ENCODE measurements at regions not wholly inside any gene's neighbourhood (a gene's known extent, or its start where the extent isn't known, plus 50 kb on each side); places are given as distances from the start of the nearest gene placed in this dataset.

- no peak for DNase-seq (ENCODE audit: low read depth)
These were observed 1620.6 kb upstream of the MIR17HG start for GRCh38 chr13:89726690-89727435.

GRCh38 chr13:89733829-89734228, 1613.7 kb upstream of the MIR17HG start:
- DNase-seq (ENCODE audit: low read depth), result no peak

GRCh38 chr13:89737051-89737450, 1610.4 kb upstream of the MIR17HG start:
- DNase-seq (ENCODE audit: low read depth), result no peak

- no peak for DNase-seq (ENCODE audit: low read depth)
These were observed 1609.4 kb upstream of the MIR17HG start for GRCh38 chr13:89738072-89738471.

GRCh38 chr13:89740994-89741685, 1606.3 kb upstream of the MIR17HG start:
- no peak for DNase-seq (ENCODE audit: low read depth)

- DNase-seq (ENCODE audit: low read depth), result no peak
These were observed 1600.9 kb upstream of the MIR17HG start for GRCh38 chr13:89746554-89746953.

- DNase-seq (ENCODE audit: low read depth), result no peak
These were observed 1598.8 kb upstream of the MIR17HG start for GRCh38 chr13:89748716-89749115.

- DNase-seq (ENCODE audit: low read depth), result no peak
These were observed 1597.6 kb upstream of the MIR17HG start for GRCh38 chr13:89749888-89750287.

- no peak for DNase-seq (ENCODE audit: low read depth)
These were observed 1597.1 kb upstream of the MIR17HG start for GRCh38 chr13:89750371-89750770.

- no peak for DNase-seq (ENCODE audit: low read depth)
These were observed 1596.0 kb upstream of the MIR17HG start for GRCh38 chr13:89751432-89751930.

GRCh38 chr13:89752394-89752793, 1595.1 kb upstream of the MIR17HG start:
- DNase-seq (ENCODE audit: low read depth), result no peak

GRCh38 chr13:89755729-89756492, 1591.6 kb upstream of the MIR17HG start:
- DNase-seq (ENCODE audit: low read depth), result no peak

- no peak for DNase-seq (ENCODE audit: low read depth)
These were observed 1584.5 kb upstream of the MIR17HG start for GRCh38 chr13:89763005-89763404.

GRCh38 chr13:89783221-89783755, 1564.2 kb upstream of the MIR17HG start:
- DNase-seq (ENCODE audit: low read depth), result no peak

- DNase-seq (ENCODE audit: low read depth), result no peak
These were observed 1563.2 kb upstream of the MIR17HG start for GRCh38 chr13:89784161-89784809.

GRCh38 chr13:89786531-89786930, 1561.0 kb upstream of the MIR17HG start:
- no peak for DNase-seq (ENCODE audit: low read depth)

- no peak for DNase-seq (ENCODE audit: low read depth)
These were observed 1556.8 kb upstream of the MIR17HG start for GRCh38 chr13:89790696-89791095.

GRCh38 chr13:89791971-89792630, 1555.4 kb upstream of the MIR17HG start:
- DNase-seq (ENCODE audit: low read depth), result no peak

GRCh38 chr13:89796196-89796595, 1551.3 kb upstream of the MIR17HG start:
- DNase-seq (ENCODE audit: low read depth), result no peak

GRCh38 chr13:89803839-89804238, 1543.6 kb upstream of the MIR17HG start:
- no peak for DNase-seq (ENCODE audit: low read depth)

- DNase-seq (ENCODE audit: low read depth), result no peak
These were observed 1540.9 kb upstream of the MIR17HG start for GRCh38 chr13:89806594-89806993.

Data from activated T-helper 1 cell treated with Interleukin-2 at 50 U/mL for 16 hours (primary cell).